ENCODE measurements at regions not wholly inside any gene's neighbourhood (a gene's known extent, or its start where the extent isn't known, plus 50 kb on each side); places are given as distances from the start of the nearest gene placed in this dataset.

DNA sequence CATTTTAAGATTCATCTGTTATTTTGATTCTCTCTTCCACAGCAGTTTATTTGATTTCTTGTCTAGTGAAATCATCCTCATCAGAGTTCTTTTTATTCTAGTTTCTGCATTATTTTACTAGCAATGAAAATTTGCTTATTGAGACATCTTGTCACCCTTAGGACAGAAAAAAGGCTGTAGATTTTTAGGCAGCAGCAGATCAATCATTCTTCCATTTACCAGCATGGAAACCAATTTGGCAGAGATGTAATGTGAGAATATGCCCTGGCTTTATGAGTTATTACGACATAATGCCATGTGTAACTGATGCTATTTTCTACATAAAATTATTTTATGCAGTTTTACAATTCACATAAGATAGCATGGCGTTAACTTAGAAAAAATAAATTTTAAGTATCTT lies 688.6 kb upstream of the SLC10A2 start:
- no peak for DNase-seq (ENCODE audit: low spot score)
- no peak for ATAC-seq
- Mint-ChIP-seq H3K27me3 (ENCODE audit: insufficient read depth, low read depth, poor library complexity) (peaks cover 1% of the 10 kb centered on the region), H3K4me1 (peaks cover 3% of the 10 kb centered on the region; the same call in 2 of the 3 replicates), H3K9me3 (no peaks in the 10 kb centered on the region), H3K4me3 (no peak overlapping the region), H3K27ac (no peak overlapping the region), H3K36me3 (ENCODE audit: low read depth) (no peaks in the 10 kb centered on the region)
- Histone ChIP-seq H3K4me1 (ENCODE audit: insufficient read depth) (no peaks in the 10 kb centered on the region), H3K9me2 (ENCODE audit: insufficient read depth) (no peaks in the 10 kb centered on the region), H3K27me3 (ENCODE audit: insufficient read depth) (no peaks in the 10 kb centered on the region), H3F3A (replicated peaks; ENCODE audit: low read depth) (no peaks in the 10 kb centered on the region), H3K4me2 (no peak overlapping the region), H3K79me2 (replicated peaks; ENCODE audit: insufficient read depth) (no peaks in the 10 kb centered on the region), H4K20me1 (replicated peaks; ENCODE audit: insufficient read depth) (no peaks in the 10 kb centered on the region), H2AFZ (no peak overlapping the region), H3K27ac (ENCODE audit: low read depth) (no peak overlapping the region), H3K4me3 (no peak overlapping the region), H3K36me3 (ENCODE audit: insufficient read depth) (no peaks in the 10 kb centered on the region)
- TF ChIP-seq POLR2AphosphoS5 (IDR thresholded peaks at IDR 0.05; ENCODE audit: low read depth) (no peak), ZNF331 (CRISPR knock-in tag; IDR thresholded peaks at IDR 0.05; ENCODE audit: low read depth) (no peak), EZH2phosphoT487 (IDR thresholded peaks at IDR 0.05; ENCODE audit: unreplicated experiment) (no peak), STAT1 (IDR thresholded peaks at IDR 0.05; ENCODE audit: unreplicated experiment) (no peak), CREB1 (CRISPR knock-in tag; IDR thresholded peaks at IDR 0.05; ENCODE audit: low read depth) (no peak), ZNF114 (CRISPR knock-in tag; IDR thresholded peaks at IDR 0.05) (no peak), JUNB (IDR thresholded peaks at IDR 0.05; ENCODE audit: unreplicated experiment) (no peak), EZH2 (IDR thresholded peaks at IDR 0.05; ENCODE audit: low read depth, unreplicated experiment) (no peak), NANOG (IDR thresholded peaks at IDR 0.05; ENCODE audit: borderline replicate concordance) (no peak)
- TF ChIP-seq, protein P1, sequence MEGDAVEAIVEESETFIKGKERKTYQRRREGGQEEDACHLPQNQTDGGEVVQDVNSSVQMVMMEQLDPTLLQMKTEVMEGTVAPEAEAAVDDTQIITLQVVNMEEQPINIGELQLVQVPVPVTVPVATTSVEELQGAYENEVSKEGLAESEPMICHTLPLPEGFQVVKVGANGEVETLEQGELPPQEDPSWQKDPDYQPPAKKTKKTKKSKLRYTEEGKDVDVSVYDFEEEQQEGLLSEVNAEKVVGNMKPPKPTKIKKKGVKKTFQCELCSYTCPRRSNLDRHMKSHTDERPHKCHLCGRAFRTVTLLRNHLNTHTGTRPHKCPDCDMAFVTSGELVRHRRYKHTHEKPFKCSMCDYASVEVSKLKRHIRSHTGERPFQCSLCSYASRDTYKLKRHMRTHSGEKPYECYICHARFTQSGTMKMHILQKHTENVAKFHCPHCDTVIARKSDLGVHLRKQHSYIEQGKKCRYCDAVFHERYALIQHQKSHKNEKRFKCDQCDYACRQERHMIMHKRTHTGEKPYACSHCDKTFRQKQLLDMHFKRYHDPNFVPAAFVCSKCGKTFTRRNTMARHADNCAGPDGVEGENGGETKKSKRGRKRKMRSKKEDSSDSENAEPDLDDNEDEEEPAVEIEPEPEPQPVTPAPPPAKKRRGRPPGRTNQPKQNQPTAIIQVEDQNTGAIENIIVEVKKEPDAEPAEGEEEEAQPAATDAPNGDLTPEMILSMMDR (conservative IDR thresholded peaks at IDR 0.05; ENCODE audit: low read depth in 2 of 2), result no peak
- TF ChIP-seq, protein P2, sequence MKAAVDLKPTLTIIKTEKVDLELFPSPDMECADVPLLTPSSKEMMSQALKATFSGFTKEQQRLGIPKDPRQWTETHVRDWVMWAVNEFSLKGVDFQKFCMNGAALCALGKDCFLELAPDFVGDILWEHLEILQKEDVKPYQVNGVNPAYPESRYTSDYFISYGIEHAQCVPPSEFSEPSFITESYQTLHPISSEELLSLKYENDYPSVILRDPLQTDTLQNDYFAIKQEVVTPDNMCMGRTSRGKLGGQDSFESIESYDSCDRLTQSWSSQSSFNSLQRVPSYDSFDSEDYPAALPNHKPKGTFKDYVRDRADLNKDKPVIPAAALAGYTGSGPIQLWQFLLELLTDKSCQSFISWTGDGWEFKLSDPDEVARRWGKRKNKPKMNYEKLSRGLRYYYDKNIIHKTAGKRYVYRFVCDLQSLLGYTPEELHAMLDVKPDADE (IDR thresholded peaks at IDR 0.05), result no peak
- TF ChIP-seq, protein P3, sequence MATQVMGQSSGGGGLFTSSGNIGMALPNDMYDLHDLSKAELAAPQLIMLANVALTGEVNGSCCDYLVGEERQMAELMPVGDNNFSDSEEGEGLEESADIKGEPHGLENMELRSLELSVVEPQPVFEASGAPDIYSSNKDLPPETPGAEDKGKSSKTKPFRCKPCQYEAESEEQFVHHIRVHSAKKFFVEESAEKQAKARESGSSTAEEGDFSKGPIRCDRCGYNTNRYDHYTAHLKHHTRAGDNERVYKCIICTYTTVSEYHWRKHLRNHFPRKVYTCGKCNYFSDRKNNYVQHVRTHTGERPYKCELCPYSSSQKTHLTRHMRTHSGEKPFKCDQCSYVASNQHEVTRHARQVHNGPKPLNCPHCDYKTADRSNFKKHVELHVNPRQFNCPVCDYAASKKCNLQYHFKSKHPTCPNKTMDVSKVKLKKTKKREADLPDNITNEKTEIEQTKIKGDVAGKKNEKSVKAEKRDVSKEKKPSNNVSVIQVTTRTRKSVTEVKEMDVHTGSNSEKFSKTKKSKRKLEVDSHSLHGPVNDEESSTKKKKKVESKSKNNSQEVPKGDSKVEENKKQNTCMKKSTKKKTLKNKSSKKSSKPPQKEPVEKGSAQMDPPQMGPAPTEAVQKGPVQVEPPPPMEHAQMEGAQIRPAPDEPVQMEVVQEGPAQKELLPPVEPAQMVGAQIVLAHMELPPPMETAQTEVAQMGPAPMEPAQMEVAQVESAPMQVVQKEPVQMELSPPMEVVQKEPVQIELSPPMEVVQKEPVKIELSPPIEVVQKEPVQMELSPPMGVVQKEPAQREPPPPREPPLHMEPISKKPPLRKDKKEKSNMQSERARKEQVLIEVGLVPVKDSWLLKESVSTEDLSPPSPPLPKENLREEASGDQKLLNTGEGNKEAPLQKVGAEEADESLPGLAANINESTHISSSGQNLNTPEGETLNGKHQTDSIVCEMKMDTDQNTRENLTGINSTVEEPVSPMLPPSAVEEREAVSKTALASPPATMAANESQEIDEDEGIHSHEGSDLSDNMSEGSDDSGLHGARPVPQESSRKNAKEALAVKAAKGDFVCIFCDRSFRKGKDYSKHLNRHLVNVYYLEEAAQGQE (IDR thresholded peaks at IDR 0.05; ENCODE audit: unreplicated experiment), result no peak
- TF ChIP-seq, protein P4, sequence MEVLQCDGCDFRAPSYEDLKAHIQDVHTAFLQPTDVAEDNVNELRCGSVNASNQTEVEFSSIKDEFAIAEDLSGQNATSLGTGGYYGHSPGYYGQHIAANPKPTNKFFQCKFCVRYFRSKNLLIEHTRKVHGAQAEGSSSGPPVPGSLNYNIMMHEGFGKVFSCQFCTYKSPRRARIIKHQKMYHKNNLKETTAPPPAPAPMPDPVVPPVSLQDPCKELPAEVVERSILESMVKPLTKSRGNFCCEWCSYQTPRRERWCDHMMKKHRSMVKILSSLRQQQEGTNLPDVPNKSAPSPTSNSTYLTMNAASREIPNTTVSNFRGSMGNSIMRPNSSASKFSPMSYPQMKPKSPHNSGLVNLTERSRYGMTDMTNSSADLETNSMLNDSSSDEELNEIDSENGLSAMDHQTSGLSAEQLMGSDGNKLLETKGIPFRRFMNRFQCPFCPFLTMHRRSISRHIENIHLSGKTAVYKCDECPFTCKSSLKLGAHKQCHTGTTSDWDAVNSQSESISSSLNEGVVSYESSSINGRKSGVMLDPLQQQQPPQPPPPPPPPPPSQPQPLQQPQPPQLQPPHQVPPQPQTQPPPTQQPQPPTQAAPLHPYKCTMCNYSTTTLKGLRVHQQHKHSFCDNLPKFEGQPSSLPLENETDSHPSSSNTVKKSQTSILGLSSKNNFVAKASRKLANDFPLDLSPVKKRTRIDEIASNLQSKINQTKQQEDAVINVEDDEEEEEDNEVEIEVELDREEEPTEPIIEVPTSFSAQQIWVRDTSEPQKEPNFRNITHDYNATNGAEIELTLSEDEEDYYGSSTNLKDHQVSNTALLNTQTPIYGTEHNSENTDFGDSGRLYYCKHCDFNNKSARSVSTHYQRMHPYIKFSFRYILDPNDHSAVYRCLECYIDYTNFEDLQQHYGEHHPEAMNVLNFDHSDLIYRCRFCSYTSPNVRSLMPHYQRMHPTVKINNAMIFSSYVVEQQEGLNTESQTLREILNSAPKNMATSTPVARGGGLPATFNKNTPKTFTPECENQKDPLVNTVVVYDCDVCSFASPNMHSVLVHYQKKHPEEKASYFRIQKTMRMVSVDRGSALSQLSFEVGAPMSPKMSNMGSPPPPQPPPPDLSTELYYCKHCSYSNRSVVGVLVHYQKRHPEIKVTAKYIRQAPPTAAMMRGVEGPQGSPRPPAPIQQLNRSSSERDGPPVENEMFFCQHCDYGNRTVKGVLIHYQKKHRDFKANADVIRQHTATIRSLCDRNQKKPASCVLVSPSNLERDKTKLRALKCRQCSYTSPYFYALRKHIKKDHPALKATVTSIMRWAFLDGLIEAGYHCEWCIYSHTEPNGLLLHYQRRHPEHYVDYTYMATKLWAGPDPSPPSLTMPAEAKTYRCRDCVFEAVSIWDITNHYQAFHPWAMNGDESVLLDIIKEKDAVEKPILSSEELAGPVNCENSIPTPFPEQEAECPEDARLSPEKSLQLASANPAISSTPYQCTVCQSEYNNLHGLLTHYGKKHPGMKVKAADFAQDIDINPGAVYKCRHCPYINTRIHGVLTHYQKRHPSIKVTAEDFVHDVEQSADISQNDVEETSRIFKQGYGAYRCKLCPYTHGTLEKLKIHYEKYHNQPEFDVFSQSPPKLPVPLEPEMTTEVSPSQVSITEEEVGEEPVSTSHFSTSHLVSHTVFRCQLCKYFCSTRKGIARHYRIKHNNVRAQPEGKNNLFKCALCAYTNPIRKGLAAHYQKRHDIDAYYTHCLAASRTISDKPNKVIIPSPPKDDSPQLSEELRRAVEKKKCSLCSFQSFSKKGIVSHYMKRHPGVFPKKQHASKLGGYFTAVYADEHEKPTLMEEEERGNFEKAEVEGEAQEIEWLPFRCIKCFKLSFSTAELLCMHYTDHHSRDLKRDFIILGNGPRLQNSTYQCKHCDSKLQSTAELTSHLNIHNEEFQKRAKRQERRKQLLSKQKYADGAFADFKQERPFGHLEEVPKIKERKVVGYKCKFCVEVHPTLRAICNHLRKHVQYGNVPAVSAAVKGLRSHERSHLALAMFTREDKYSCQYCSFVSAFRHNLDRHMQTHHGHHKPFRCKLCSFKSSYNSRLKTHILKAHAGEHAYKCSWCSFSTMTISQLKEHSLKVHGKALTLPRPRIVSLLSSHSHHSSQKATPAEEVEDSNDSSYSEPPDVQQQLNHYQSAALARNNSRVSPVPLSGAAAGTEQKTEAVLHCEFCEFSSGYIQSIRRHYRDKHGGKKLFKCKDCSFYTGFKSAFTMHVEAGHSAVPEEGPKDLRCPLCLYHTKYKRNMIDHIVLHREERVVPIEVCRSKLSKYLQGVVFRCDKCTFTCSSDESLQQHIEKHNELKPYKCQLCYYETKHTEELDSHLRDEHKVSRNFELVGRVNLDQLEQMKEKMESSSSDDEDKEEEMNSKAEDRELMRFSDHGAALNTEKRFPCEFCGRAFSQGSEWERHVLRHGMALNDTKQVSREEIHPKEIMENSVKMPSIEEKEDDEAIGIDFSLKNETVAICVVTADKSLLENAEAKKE (CRISPR knock-in tag; IDR thresholded peaks at IDR 0.05), result no peak

All from GM23338 (cell line).